GM19240 (cell line): ENCODE measurements at regions not wholly inside any gene's neighbourhood (a gene's known extent, or its start where the extent isn't known, plus 50 kb on each side); places are given as distances from the start of the nearest gene placed in this dataset.
"Not testable (repeated sequence)": the region's sequence is repeated elsewhere in the genome, so short reads cannot be mapped to it uniquely, and the experiment has no call there.

Source experiments
- DNase-seq: peaks from one replicate; pipeline ENCODE4 v3.0.0; 2011; ENCODE audit warnings: low spot score; ENCODE audit not compliant: insufficient read length

GRCh38 chr9:119672763-119673162 is 303.5 kb upstream of the BRINP1 start:
- not testable (repeated sequence) for DNase-seq

GRCh38 chr9:119667916-119668315 is 298.7 kb upstream of the BRINP1 start:
- no peak for DNase-seq

- DNase-seq: no peak
Observed at GRCh38 chr9:119667163-119667562, 297.9 kb upstream of the BRINP1 start.

GRCh38 chr9:119662329-119662728 is 293.1 kb upstream of the BRINP1 start:
- no peak for DNase-seq

GRCh38 chr9:119652931-119653330 is 283.7 kb upstream of the BRINP1 start:
- no peak for DNase-seq

GRCh38 chr9:119649205-119649604 is 280.0 kb upstream of the BRINP1 start:
- no peak for DNase-seq

GRCh38 chr9:119639287-119639955 is 270.2 kb upstream of the BRINP1 start:
- no peak for DNase-seq

- DNase-seq: no peak
Observed at GRCh38 chr9:119634006-119634405, 264.8 kb upstream of the BRINP1 start.

GRCh38 chr9:119611565-119611964 is 242.3 kb upstream of the BRINP1 start:
- DNase-seq: no peak

GRCh38 chr9:119609277-119609971 is 240.2 kb upstream of the BRINP1 start:
- no peak for DNase-seq

- DNase-seq: no peak
Observed at GRCh38 chr9:119601632-119602031, 232.4 kb upstream of the BRINP1 start.

GRCh38 chr9:119597499-119597898 is 228.3 kb upstream of the BRINP1 start:
- no peak for DNase-seq

GRCh38 chr9:119596703-119597102 is 227.5 kb upstream of the BRINP1 start:
- DNase-seq: no peak

GRCh38 chr9:119588874-119589744 is 219.9 kb upstream of the BRINP1 start:
- DNase-seq: no peak

- DNase-seq: no peak
Observed at GRCh38 chr9:119577881-119578280, 208.6 kb upstream of the BRINP1 start.

GRCh38 chr9:119559986-119560385 is 190.8 kb upstream of the BRINP1 start:
- no peak for DNase-seq

- DNase-seq: no peak
Observed at GRCh38 chr9:119559056-119559455, 189.8 kb upstream of the BRINP1 start.

GRCh38 chr9:119556129-119556875 is 187.1 kb upstream of the BRINP1 start:
- DNase-seq: peak; percentile 21

- DNase-seq: no peak
Observed at GRCh38 chr9:119544492-119544891, 175.3 kb upstream of the BRINP1 start.

GRCh38 chr9:119537138-119537537 is 167.9 kb upstream of the BRINP1 start:
- DNase-seq: no peak

- DNase-seq: no peak
Observed at GRCh38 chr9:119533504-119533903, 164.3 kb upstream of the BRINP1 start.
